KMS-11 (cell line): ENCODE measurements at regions not wholly inside any gene's neighbourhood (a gene's known extent, or its start where the extent isn't known, plus 50 kb on each side); places are given as distances from the start of the nearest gene placed in this dataset.

Experiments
- H2AFZ ChIP-seq: fragments of 200-600 bp; sonication (generic); 2 replicates; pipeline ENCODE4 v1.6.1; 2016; ENCODE audit warnings: antibody characterized with exemption, mixed run types, low read depth
- H3K27ac ChIP-seq: fragments of 200-600 bp; sonication (generic); 2 replicates; pipeline ENCODE4 v1.6.1; 2016; ENCODE audit warnings: mild to moderate bottlenecking, mixed run types
- H3K27me3 ChIP-seq: fragments of 200-600 bp; sonication (generic); 2 replicates; pipeline ENCODE4 v1.6.1; 2017; ENCODE audit warnings: mild to moderate bottlenecking, low read depth, mixed run types, moderate library complexity; ENCODE audit not compliant: insufficient read depth
- H3K36me3 ChIP-seq: fragments of 200-600 bp; sonication (generic); 2 replicates; pipeline ENCODE4 v1.6.1; 2017; ENCODE audit warnings: mild to moderate bottlenecking, mixed run types; ENCODE audit not compliant: insufficient read depth
- H3K4me1 ChIP-seq: fragments of 200-600 bp; sonication (generic); 2 replicates; pipeline ENCODE4 v1.6.1; 2016; ENCODE audit warnings: mild to moderate bottlenecking, low read depth, mixed run types; ENCODE audit not compliant: poor library complexity, severe bottlenecking
- H3K4me2 ChIP-seq: fragments of 200-600 bp; sonication (generic); 2 replicates; pipeline ENCODE4 v1.7.0; 2016; ENCODE audit warnings: mild to moderate bottlenecking, mixed run types
- H3K4me3 ChIP-seq: fragments of 200-600 bp; sonication (generic); IDR thresholded peaks from 2 replicates; pipeline ENCODE4 v1.6.1; 2017; ENCODE audit warnings: low read depth, low read length, mixed read lengths; ENCODE audit not compliant: insufficient read depth
- H3K79me2 ChIP-seq: fragments of 200-600 bp; sonication (generic); 2 replicates; pipeline ENCODE4 v1.6.1; 2016; ENCODE audit warnings: low read depth, mixed run types; ENCODE audit not compliant: insufficient read depth
- H3K9ac ChIP-seq: fragments of 200-600 bp; sonication (generic); 2 replicates; pipeline ENCODE4 v1.6.1; 2016; ENCODE audit warnings: mild to moderate bottlenecking, mixed run types
- H4K20me1 ChIP-seq: fragments of 200-600 bp; sonication (generic); 2 replicates; pipeline ENCODE4 v1.6.1; 2016; ENCODE audit warnings: mild to moderate bottlenecking, mixed run types; ENCODE audit not compliant: insufficient read depth
- CTCF ChIP-seq: fragments of 200-600 bp; sonication (generic); conservative IDR thresholded peaks from 2 replicates; pipeline ENCODE4 v1.6.1; 2017; ENCODE audit warnings: low read depth, mild to moderate bottlenecking, antibody characterized with exemption, low read length, moderate library complexity, mixed read lengths

GRCh38 chr1:218034468-218034867 lies 250.6 kb upstream of the RRP15 start:
- Histone ChIP-seq H3K27ac (no peak overlapping the region), H4K20me1 (no peaks in the 10 kb centered on the region), H3K79me2 (no peaks in the 10 kb centered on the region), H3K4me2 (no peak overlapping the region), H3K36me3 (no peaks in the 10 kb centered on the region), H3K27me3 (no peaks in the 10 kb centered on the region), H3K9ac (no peak overlapping the region), H3K4me3 (no peak overlapping the region), H3K4me1 (no peaks in the 10 kb centered on the region), H2AFZ (no peak overlapping the region)
- no peak for TF ChIP-seq CTCF

GRCh38 chr1:218048828-218049420 lies 236.2 kb upstream of the RRP15 start:
- Histone ChIP-seq H3K36me3 (no peaks in the 10 kb centered on the region), H3K4me1 (no peaks in the 10 kb centered on the region), H3K27ac (no peak overlapping the region), H3K4me3 (no peak overlapping the region), H3K27me3 (no peaks in the 10 kb centered on the region), H2AFZ (no peak overlapping the region), H3K9ac (no peak overlapping the region), H3K4me2 (no peak overlapping the region), H4K20me1 (no peaks in the 10 kb centered on the region), H3K79me2 (no peaks in the 10 kb centered on the region)
- TF ChIP-seq CTCF: no peak

- Histone ChIP-seq H3K4me1 (no peaks in the 10 kb centered on the region), H2AFZ (no peak overlapping the region), H3K4me2 (no peak overlapping the region), H4K20me1 (no peaks in the 10 kb centered on the region), H3K27ac (no peak overlapping the region), H3K36me3 (no peaks in the 10 kb centered on the region), H3K79me2 (no peaks in the 10 kb centered on the region), H3K4me3 (no peak overlapping the region), H3K27me3 (no peaks in the 10 kb centered on the region), H3K9ac (no peak overlapping the region)
- no peak for TF ChIP-seq CTCF
Measured at GRCh38 chr1:218049641-218050040, 235.5 kb upstream of the RRP15 start.

- Histone ChIP-seq H2AFZ (no peak overlapping the region), H4K20me1 (no peaks in the 10 kb centered on the region), H3K9ac (no peak overlapping the region), H3K27me3 (no peaks in the 10 kb centered on the region), H3K4me1 (no peaks in the 10 kb centered on the region), H3K27ac (no peak overlapping the region), H3K36me3 (no peaks in the 10 kb centered on the region), H3K4me2 (no peak overlapping the region), H3K4me3 (no peak overlapping the region), H3K79me2 (no peaks in the 10 kb centered on the region)
- TF ChIP-seq CTCF: no peak
Measured at GRCh38 chr1:218058730-218059129, 226.4 kb upstream of the RRP15 start.
